ENCODE measurements at regions not wholly inside any gene's neighbourhood (a gene's known extent, or its start where the extent isn't known, plus 50 kb on each side); places are given as distances from the start of the nearest gene placed in this dataset.

DNA sequence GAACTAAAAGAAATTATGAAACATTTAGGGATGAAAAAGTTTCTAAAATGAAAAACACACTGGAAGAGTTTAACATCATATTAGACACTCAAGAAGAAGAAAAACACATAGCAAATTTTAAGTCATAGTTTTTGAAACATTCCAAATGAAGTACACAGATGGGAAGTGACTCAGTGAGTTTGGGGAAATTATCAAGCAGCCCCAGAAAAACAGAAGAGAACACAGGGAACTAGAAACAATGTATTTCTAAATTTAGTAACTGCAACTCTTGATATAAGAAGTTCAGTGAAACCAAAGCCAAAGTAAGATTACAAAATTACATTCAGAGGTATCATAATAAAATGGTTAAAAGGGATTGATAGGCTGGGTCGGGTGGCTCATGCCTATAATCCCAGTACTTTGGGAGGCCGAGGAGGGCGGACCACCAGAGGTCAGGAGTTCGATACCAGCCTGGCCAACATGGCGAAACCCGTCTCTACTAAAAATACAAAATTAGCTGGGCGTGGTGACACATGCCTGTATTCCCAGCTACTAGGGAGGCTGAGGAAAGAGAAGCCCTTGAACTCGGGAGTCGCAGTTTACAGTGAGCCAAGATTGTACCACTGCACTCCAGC lies 461.2 kb downstream of the KCTD8 start:
- no peak for DNase-seq (ENCODE audit: low read depth)

DNA sequence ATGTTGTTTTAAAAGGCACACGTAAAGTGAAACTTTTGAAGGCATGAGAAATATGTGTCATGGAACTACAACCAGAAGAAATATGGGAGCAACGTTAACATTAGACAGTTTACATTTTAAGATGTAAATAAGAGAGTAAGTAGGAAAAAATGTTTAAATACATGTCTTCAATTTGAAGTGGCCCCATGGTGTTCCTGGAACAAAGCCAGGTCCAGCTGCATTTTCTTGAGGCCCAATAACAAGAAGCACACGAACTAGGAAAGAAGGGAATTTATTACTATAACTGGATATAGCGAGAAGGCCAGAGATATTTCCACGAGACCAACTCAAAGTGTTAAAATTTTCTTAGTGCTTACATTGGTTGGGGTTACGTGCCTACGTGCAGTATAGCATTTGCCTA lies 458.1 kb downstream of the KCTD8 start:
- no peak for DNase-seq (ENCODE audit: low read depth)

DNA sequence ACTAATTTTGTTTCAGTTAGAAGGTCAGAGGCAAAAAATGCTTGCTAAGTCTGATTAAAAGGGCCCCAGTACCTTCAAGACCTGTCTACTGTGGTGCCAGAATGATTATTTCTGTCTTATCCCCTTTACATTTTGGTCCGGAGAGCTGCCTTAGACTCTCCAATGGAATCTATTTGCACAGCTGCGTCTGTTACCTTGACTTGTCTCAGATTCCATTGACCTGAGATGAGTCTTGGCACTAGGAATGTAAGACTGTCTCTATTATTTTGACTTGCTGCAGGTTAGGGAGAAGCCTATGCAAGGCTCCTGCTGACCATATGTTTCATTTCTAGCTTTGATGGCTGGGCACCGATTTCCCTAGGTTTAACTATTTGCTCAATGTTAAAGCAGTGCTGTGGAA lies 457.6 kb downstream of the KCTD8 start:
- DNase-seq (ENCODE audit: low read depth), result no peak

DNA sequence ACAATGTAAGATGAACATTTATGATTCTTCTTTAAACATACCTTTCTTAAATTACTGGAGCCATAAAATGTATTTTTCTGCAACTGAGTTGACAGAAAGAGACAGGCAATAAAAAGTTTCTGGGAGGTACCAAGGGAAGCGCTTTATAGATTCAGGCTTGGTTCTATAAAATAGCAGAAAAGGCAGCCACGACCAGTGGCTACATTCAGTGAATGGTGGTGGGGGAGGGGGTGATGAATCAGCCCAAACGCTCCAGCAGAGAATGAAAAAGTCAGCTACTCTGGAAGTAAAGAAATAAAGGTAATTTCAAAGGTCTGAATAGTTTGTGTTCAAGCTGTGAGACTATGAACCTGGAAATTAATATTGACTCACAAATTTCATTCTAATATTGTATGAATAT lies 456.1 kb downstream of the KCTD8 start:
- no peak for DNase-seq (ENCODE audit: low read depth)

DNA sequence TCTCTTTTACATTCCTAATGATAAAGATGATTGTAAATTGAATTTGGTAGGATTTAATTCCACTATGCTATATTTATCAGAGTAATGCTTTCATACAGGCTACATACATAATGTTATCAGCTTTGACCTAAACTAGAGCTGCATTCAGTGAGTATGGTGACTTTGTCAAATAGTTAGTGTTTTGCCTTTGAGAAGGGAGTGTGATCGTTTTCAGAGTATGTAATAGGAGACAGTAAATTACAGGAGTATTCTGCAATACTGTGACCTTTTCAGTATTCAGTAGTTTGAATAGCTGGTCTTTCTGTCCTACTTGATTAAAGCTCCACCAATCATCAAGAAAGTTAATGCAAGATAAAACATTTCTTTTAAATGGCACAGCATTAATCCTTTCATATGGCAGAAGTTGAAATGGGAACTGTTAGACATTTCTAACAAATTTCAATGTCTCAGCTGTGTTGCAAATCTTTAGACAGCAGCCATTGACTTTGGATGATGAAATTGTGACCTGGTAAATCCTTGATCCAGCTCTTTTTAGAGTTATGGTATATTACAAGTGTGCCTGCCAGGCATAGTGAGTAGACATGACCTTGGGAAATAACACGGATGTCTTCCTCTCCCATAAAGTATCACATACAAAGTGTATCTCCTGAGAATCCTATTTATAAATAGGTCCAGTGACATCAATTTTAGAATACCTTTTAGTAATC lies 455.3 kb downstream of the KCTD8 start:
- DNase-seq (ENCODE audit: low read depth), result no peak

DNA sequence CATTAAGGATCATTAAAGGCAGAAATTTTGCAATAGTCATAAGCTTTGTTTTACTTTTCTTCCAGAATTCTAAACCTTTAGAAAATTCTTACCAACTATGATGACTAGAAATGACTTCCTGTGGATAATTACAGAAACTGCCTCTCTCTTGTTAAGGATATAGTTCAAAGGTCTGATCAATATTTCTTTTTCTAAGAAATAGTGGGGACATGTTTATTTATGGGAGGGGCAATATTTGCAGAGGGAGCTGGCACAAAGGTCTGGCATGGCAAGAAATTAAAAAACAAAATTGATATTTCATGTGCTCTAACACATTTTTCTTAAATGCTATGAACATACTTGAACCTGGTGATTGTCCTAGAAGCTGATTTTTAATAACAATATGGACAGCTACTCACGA lies 448.9 kb downstream of the KCTD8 start:
- DNase-seq (ENCODE audit: low read depth), result no peak

DNA sequence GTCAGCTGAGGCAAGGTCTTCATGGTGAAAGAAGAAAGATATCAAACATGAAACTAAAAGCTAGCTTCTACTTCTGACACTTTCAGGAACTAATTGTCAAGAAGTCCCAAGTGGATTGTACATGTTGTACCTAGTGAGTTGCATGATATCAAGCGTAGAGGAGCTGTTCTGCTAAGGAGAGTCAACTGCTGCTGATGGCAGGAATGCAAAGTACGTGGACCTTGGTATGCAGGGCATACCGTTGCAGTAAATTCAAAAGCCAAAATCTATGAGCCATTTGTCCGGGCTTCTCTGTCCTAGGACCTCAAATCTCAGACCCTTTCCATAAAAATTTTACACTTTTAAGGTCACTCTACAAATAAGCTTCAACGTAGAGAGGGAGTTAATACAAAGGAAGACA lies 446.2 kb downstream of the KCTD8 start:
- no peak for DNase-seq (ENCODE audit: low read depth)

DNA sequence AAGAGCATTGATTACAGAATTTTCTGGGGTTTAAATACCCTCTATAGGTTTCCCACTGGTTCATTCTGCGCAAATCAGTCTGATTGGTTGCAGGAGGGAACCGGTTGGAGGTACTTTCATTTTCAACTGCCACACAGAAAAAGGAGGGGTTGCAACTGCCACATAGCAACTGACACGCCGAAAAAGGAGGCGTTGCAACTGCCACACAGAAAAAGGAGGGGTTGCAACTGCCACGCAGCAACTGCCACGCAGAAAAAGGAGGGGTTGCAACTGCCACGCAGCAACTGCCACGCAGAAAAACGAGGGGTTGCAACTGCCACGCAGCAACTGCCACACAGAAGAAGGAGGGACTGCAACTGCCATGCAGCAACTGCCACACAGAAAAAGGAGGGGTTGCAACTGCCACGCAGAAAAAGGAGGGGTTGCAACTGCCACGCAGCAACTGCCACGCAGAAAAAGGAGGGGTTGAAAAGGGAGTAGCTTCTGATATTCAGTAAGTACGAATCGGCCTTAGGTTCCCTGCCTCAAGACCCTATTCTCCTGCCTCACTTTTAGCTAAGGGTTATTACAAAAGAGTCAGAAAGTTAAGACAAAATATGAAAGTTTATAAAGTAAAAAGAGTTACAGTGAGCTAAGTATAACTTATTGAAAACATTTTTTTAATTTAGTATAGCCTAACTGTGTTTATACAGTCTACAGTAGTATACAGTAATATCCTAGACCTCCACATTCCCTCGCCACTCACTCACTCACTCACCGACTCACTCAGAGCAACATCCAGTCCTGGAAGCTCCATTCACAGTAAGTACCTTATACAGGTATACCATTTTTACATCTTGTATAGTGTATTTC lies 431.8 kb downstream of the KCTD8 start:
- DNase-seq (ENCODE audit: low read depth), result no peak

DNA sequence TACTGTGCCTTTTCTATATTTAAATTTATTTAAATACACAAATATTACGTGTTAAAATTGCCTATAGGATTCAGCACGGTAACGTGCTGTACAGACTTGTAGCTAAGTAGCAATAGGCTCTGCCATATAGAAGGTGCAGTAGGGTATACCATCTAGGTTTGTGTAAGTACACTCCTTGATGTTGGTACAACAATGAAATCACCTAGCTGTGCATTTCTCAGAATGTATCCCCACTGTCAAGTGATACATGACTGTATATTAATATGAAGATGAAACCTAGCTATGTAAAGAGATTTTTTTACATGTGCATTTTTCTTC lies 431.2 kb downstream of the KCTD8 start:
- no peak for DNase-seq (ENCODE audit: low read depth)

DNA sequence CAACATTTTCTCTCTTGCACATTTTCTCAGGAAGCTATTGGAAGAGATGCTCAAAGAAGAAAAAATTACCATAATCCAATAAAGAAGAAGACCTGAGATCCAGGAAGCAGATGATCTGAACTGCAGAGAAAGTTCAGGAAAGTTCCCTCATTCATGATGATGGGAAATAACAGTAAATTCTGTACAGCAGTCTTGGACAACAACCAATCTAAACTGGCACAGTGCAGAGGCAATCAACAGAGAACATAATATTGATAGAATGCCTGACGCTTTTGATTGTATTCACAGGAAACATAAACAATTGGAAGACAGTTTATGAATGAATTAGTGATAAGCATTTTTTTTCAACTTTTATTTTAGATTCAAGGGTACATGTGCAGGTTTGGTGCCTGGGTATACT lies 428.9 kb downstream of the KCTD8 start:
- DNase-seq (ENCODE audit: low read depth), result no peak

DNA sequence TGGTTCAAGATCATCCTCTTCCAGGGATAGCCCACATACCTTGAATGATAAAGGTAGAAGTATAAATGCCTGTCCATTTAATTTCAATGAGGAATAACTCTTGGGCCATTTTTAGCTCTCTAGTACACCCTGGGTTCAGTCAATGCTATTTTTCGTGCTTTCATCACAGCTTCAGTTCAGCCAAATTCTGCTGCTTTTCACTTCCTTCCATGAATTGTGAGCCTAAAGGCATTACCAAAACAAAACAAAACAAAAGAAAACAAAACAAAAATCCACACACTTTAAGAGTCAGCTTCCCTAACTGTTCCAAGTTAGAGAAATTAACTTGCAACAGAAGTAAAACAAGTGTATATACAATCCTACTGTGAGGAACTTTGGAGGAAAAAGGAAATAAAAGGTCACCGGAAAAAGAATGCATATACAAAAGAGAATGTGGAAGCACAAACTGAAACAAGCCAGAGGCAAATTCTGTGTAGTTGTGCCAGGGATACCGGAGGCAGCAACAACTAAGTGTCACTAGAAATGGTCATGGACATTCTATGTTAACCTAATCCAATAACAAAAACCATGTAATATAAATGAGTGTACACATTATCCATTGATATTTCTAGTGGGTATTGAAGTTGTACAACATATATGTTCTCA lies 423.1 kb downstream of the KCTD8 start:
- DNase-seq (ENCODE audit: low read depth), result no peak

DNA sequence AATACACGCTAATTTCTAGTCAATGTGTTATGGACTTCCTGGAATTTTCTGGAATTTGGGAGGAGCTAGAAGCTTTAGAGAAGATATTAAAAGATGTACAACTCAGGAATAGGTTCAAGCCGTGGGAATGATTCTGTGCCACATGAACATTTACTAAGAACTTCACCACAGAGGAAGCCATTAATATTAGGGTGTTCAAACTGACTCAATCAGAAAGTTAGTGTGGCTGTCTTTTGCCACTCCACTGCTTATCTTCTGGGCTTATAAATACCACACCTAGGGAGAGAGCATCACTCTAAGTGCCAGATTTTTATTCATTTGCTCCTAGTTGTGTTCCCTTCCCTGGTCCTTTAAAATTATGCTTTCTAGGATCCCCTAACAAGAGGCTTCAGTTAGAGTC lies 409.8 kb downstream of the KCTD8 start:
- DNase-seq (ENCODE audit: low read depth), result no peak

DNA sequence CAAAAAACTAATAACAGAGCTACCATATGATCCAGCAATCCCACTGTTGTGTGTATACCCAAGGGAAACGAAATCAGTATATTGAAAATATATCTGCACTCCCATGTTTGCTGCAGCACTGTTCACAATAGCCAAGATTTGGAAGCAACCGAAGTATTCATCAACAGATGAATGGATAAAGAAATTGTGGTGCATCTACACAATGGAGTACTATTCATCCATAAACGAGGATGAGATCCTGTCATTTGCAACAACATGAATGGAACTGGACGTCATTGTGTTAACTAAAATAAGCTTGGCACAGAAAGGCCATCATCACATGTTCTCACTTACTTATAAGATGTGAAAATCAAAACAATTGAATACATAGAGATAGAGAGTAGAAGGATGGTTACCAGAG lies 402.1 kb downstream of the KCTD8 start:
- DNase-seq (ENCODE audit: low read depth), result no peak

DNA sequence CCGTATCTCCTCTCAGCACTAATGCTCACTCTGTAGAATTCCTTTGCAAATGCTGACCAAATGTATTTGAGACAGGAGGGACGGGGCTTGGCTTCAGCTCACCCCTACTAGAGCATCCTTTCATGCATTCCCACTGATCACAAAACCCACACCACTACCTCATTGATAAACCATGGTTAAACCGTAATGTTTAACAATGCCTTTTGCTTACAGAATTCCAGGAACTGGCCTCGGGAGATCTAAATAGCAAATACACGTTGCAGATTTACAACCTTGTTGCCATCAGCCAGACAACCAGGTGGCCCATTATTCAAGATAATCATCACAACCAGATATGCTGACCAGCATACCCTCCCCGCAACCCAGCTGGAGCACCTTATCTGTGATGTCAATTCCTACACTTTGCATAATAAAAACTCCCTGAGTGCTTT lies 391.9 kb downstream of the KCTD8 start:
- no peak for DNase-seq (ENCODE audit: low read depth)

DNA sequence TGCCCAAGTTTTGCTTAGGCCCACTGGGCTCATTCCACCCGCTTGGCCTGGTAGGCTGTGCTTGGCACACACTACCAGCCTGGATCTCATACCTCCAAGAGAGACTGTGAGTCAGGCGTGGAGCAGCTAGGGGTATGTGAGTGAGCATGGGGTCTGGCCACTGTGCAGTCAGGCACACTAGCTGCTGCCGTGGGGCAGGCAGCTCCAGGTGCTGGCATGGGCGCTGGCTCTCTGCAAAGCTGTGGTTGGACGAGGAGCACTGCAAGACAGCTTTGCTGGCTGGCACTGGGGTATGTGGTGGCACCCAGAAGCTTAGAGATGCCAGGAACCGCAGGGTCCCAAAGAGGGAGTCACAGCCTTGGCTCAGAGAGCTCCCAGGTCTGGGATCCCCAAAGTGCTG lies 377.8 kb downstream of the KCTD8 start:
- DNase-seq (ENCODE audit: low read depth), result no peak

DNA sequence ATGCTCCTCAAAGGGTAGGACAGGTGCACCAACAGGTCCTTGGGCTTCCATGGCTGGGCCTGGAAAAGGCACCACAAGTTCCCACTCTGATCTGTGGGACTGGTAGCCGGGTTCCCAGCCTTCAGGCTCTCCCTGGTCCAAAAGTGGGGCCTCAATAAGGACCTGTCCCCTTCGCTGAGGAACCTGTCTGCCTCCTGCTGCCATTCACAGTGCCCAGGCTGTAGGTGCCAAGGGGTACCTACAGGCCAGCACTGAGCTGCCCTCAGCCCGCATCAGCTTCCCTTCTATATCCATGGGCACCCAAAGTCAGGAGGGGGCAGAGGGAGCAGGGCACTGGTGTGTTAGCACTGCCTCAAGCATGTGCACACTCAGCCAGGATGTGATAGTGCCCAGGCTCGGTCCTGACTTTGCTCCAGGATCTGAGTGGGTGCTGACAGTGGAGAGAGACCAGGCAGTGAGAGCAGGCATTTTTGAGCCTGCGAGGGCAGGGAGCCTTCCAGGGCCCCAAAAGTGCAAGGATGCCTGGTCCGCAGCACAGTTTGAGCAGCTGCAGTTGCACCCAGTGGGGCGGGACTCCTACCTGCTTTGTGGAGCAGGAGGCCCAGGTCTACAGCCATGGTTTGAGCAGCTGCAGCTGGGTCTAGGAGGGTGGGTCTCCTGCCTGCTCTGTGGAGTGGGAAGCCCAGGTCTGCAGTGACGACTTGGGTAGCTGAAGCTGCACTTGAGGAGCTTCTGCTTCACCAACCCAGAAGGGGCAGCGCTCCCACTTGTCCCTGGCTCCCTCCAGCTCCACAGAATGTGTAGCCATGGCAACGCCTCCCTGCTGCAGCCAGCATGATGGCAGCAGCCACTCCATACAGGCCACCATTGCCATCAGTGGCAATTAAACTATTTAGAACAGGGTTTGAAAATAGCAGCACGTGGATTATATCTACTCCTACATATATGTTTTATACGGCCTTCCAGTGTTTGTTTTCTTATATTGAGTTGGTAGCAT lies 376.4 kb downstream of the KCTD8 start:
- DNase-seq (ENCODE audit: low read depth), result no peak

DNA sequence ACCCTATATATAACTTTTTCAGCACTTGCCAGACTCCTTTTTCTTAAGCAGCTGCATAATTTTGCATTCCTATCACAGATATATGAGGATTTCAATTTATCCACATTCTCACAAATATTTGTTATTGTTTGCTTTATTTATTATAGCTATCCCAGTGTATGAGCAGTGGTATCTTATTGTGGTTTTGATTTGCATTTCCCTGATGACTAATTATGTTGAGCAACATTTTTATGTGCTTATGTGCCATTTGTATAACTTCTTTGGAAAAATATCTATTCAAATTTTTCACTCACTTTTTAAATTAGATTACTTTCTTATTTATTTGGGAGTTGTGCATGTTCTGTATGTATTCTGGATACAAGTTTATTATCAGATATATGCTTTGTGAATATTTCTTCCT lies 361.9 kb downstream of the KCTD8 start:
- DNase-seq (ENCODE audit: low read depth), result no peak

DNA sequence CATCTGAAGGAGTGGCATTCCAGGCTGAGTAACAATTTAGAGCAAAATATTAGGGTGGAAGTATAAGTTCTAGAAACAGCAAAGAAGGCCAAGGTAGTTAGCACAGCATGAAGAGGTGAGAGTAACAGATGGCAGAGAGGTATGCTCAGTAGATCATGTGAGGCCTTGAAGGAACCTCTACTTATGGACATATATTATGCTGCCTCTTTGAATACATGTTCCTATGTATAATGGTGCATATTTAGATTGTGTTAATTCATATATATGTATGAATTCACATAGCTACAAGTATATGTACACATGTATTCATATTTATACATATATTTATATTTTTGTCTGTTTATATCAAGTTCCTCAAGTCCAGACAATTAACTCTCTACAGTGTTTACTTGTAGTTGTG lies 355.2 kb downstream of the KCTD8 start:
- no peak for DNase-seq (ENCODE audit: low read depth)

DNA sequence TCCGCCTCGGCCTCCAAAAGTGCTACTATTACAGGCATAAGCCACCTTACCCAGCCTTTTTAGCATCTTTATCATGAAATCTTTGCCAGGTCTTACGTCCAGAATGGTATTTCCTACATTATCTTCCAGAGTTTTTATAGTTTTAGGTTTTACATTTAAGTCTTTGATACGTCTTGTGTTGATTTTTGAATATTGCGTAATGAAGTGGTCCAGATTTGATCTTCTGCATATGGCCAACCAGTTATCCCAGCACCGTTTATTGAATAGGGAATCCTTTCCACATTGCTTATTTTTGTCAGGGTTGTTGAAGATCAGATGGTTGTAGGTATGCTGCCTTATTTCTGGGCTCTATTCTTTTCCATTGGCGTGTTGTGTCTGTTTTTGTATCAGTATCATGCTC lies 349.6 kb downstream of the KCTD8 start:
- no peak for DNase-seq (ENCODE audit: low read depth)

DNA sequence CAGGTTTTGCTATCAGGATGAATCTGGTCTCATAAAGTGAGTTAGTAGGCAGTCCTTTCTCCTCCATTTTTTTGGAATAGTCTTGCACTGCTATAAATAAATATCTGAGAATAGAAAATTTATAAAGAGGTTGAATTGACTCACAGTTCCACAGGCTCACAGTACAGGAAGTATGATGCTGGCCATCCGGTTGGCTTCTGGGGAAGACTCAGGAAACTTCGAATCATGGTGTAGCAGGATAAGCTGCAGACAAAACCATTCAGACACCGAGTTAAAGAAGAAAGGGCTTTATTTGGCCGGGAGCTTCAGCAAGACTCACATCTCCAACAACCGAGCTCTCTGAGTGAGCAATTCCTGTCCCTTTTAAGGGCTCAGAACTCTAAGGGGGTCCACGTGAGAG lies 348.2 kb downstream of the KCTD8 start:
- DNase-seq (ENCODE audit: low read depth), result no peak

DNA sequence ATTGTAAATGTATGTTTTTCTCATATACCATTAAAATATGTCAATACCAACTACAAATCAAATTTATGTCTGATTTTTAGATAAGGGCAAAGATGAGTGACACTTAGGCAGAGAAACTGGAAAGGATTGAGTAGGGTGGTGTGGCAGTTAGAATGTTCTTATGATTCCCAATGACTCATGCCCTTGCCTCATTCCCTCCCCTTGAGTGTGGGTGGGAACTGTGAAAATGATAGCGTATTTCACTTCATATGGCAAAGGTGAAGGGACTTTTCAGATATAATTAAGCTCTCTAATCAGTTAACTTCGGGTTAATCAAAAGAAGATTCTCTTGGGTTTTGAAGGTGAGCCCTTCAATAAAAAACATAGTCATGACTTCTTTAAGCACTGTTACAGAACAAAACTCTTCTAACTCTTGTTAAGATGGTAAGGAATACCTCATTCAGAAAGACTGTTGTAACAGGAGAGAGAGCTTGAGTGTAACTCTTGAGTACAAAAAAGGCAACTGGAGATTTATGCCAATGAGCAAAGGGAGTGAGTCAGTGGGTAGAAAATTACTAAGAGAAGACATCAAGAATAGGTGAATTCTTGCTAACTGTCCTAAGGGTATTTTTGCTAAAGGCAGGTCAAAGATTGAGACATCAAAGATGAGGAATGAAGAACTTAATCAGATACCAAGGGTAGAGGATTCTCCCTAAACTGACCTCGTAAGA lies 329.5 kb downstream of the KCTD8 start:
- no peak for DNase-seq (ENCODE audit: low read depth)
